ENCODE measurements at regions not wholly inside any gene's neighbourhood (a gene's known extent, or its start where the extent isn't known, plus 50 kb on each side); places are given as distances from the start of the nearest gene placed in this dataset.

- CTCF ChIA-PET (ENCODE audit: unreplicated experiment) = no interaction called here
- Histone ChIP-seq H2AFZ (ENCODE audit: low read length) (no peak overlapping the region), H3K79me2 (ENCODE audit: insufficient read depth, low read depth, low read length) (no peaks in the 10 kb centered on the region), H3K9me2 (ENCODE audit: insufficient read depth, low read length) (no peaks in the 10 kb centered on the region), H3K36me3 (ENCODE audit: insufficient read depth, low read length) (no peaks in the 10 kb centered on the region), H3K9me3 (ENCODE audit: low read length) (no peaks in the 10 kb centered on the region), H3K4me2 (ENCODE audit: low read length) (no peak overlapping the region), H4K20me1 (ENCODE audit: insufficient read depth, low read length) (no peaks in the 10 kb centered on the region), H3K27ac (ENCODE audit: low read depth, low read length, poor library complexity, severe bottlenecking) (no peak overlapping the region), H3K4me3 (ENCODE audit: low read depth, low read length, poor library complexity, severe bottlenecking) (no peak overlapping the region), H3K4me1 (ENCODE audit: insufficient read depth, low read length, poor library complexity, severe bottlenecking) (no peaks in the 10 kb centered on the region)
- TF ChIP-seq, protein P1, sequence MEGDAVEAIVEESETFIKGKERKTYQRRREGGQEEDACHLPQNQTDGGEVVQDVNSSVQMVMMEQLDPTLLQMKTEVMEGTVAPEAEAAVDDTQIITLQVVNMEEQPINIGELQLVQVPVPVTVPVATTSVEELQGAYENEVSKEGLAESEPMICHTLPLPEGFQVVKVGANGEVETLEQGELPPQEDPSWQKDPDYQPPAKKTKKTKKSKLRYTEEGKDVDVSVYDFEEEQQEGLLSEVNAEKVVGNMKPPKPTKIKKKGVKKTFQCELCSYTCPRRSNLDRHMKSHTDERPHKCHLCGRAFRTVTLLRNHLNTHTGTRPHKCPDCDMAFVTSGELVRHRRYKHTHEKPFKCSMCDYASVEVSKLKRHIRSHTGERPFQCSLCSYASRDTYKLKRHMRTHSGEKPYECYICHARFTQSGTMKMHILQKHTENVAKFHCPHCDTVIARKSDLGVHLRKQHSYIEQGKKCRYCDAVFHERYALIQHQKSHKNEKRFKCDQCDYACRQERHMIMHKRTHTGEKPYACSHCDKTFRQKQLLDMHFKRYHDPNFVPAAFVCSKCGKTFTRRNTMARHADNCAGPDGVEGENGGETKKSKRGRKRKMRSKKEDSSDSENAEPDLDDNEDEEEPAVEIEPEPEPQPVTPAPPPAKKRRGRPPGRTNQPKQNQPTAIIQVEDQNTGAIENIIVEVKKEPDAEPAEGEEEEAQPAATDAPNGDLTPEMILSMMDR (conservative IDR thresholded peaks at IDR 0.05; ENCODE audit: low read length) = no peak
- no peak for TF ChIP-seq EZH2phosphoT487 (IDR thresholded peaks at IDR 0.05; ENCODE audit: borderline replicate concordance, low read depth, low read length)
- intact Hi-C loops (cut with micrococcal nuclease; ENCODE audit: unreplicated experiment) = no loop called here
- no TSS peak for BruUV-seq (replicated peaks)
- POLR2A ChIA-PET = no interaction called here
- no peak for DNase-seq (ENCODE audit: low spot score)
Observed at GRCh38 chr16:51458356-51459140, 307.5 kb upstream of the SALL1 start.

DNA sequence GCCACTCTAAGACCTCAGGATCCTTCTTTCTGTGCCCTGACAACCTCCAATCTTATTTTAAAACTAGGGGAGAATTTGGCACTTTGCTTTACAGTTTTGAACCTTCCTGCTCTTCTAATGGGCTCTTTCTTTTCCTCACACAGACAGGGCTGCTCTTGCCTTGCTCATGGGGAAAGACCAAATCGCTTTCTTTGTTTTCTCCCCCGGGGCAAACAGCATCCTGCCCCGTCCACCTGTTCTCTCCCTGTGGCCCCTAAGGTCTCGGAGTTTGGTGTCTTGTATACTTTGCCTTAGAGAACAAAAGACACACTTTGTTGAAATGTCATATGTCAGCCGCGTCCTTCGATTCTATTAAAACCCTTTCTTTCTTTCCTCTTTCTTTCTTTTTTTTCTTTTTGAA is 306.7 kb upstream of the SALL1 start:
- POLR2A ChIA-PET = no interaction called here
- BruUV-seq (replicated peaks) = no TSS peak
- Histone ChIP-seq H4K20me1 (ENCODE audit: insufficient read depth, low read length) (no peaks in the 10 kb centered on the region), H3K9me2 (ENCODE audit: insufficient read depth, low read length) (no peaks in the 10 kb centered on the region), H3K4me1 (ENCODE audit: insufficient read depth, low read length, poor library complexity, severe bottlenecking) (no peaks in the 10 kb centered on the region), H3K4me2 (ENCODE audit: low read length) (no peak overlapping the region), H3K9me3 (ENCODE audit: low read length) (no peaks in the 10 kb centered on the region), H2AFZ (ENCODE audit: low read length) (no peak overlapping the region), H3K4me3 (ENCODE audit: low read depth, low read length, poor library complexity, severe bottlenecking) (no peak overlapping the region), H3K27ac (ENCODE audit: low read depth, low read length, poor library complexity, severe bottlenecking) (no peak overlapping the region), H3K36me3 (ENCODE audit: insufficient read depth, low read length) (no peaks in the 10 kb centered on the region), H3K79me2 (ENCODE audit: insufficient read depth, low read depth, low read length) (no peaks in the 10 kb centered on the region)
- no peak for TF ChIP-seq EZH2phosphoT487 (IDR thresholded peaks at IDR 0.05; ENCODE audit: borderline replicate concordance, low read depth, low read length)
- TF ChIP-seq, protein P1 (conservative IDR thresholded peaks at IDR 0.05; ENCODE audit: low read length) = no peak
- CTCF ChIA-PET (ENCODE audit: unreplicated experiment) = no interaction called here
- intact Hi-C loops (cut with micrococcal nuclease; ENCODE audit: unreplicated experiment) = no loop called here
- no peak for DNase-seq (ENCODE audit: low spot score)

- Histone ChIP-seq H3K4me1 (ENCODE audit: insufficient read depth, low read length, poor library complexity, severe bottlenecking) (no peaks in the 10 kb centered on the region), H3K9me2 (ENCODE audit: insufficient read depth, low read length) (no peaks in the 10 kb centered on the region), H4K20me1 (ENCODE audit: insufficient read depth, low read length) (no peaks in the 10 kb centered on the region), H3K4me2 (ENCODE audit: low read length) (no peak overlapping the region), H3K4me3 (ENCODE audit: low read depth, low read length, poor library complexity, severe bottlenecking) (no peak overlapping the region), H3K79me2 (ENCODE audit: insufficient read depth, low read depth, low read length) (no peaks in the 10 kb centered on the region), H3K36me3 (ENCODE audit: insufficient read depth, low read length) (no peaks in the 10 kb centered on the region), H3K9me3 (ENCODE audit: low read length) (no peaks in the 10 kb centered on the region), H2AFZ (ENCODE audit: low read length) (no peak overlapping the region), H3K27ac (ENCODE audit: low read depth, low read length, poor library complexity, severe bottlenecking) (no peak overlapping the region)
- no peak for TF ChIP-seq EZH2phosphoT487 (IDR thresholded peaks at IDR 0.05; ENCODE audit: borderline replicate concordance, low read depth, low read length)
- TF ChIP-seq, protein P1 (conservative IDR thresholded peaks at IDR 0.05; ENCODE audit: low read length) = no peak
- CTCF ChIA-PET (ENCODE audit: unreplicated experiment) = no interaction called here
- intact Hi-C loops (cut with micrococcal nuclease; ENCODE audit: unreplicated experiment) = no loop called here
- POLR2A ChIA-PET = no interaction called here
- no peak for DNase-seq (ENCODE audit: low spot score)
- no TSS peak for BruUV-seq (replicated peaks)
Observed at GRCh38 chr16:51455398-51455797, 304.3 kb upstream of the SALL1 start.

Data from OCI-LY7 (cell line).